K562 (cell line): ENCODE measurements at regions not wholly inside any gene's neighbourhood (a gene's known extent, or its start where the extent isn't known, plus 50 kb on each side); places are given as distances from the start of the nearest gene placed in this dataset.

ENCODE experiments used
- ATF7 ChIP-seq: fragments of 450-650 bp; IDR thresholded peaks from 2 replicates; pipeline ENCODE4 v1.7.1; 2014; ENCODE audit warnings: mild to moderate bottlenecking, moderate library complexity
- CREM ChIP-seq: IDR thresholded peaks from 2 replicates; pipeline ENCODE4 v1.6.1; 2014; ENCODE audit warnings: antibody characterized with exemption, low read depth
- DPF2 ChIP-seq: fragments of 450-650 bp; IDR thresholded peaks from 2 replicates; pipeline ENCODE4 v1.6.1; 2016
- HEY1 ChIP-seq: fragments of 250-450 bp; sonication (Bioruptor Pico); IDR thresholded peaks from 2 replicates; pipeline ENCODE4 v1.5.0; 2020; ENCODE audit warnings: mild to moderate bottlenecking, moderate library complexity, borderline replicate concordance
- JUND ChIP-seq, 2 experiments: IDR thresholded peaks; 2 replicates in 1 of 2; 3 replicates in 1 of 2; pipeline ENCODE4 v1.6.1; 2011; ENCODE audit warnings: borderline replicate concordance in 2 of 2, low read depth in 2 of 2, low read length in 2 of 2, improper control_type of control experiment in 1 of 2, missing biosample characterization in 1 of 2, missing genetic modification characterization in 1 of 2, missing genetic modification reagents in 1 of 2
- KDM1A ChIP-seq, 2 experiments: fragments of 450-650 bp; IDR thresholded peaks; 2 replicates each; pipeline ENCODE4 v1.6.1; 2016; ENCODE audit warnings: mild to moderate bottlenecking in 2 of 2
- L3MBTL2 ChIP-seq: fragments of 450-650 bp; IDR thresholded peaks from 2 replicates; pipeline ENCODE4 v1.6.1; 2016; ENCODE audit warnings: mild to moderate bottlenecking, moderate library complexity
- MAZ ChIP-seq, 2 experiments: fragments of 450-650 bp in 1 of 2; sonication (generic) in 1 of 2; formaldehyde crosslinking; IDR thresholded peaks in 1 of 2; conservative IDR thresholded peaks in 1 of 2; 2 replicates each; pipeline versions ENCODE4 v1.4.0 to v1.5.0; 2020; ENCODE audit warnings: mild to moderate bottlenecking in 1 of 2, missing genetic modification reagents in 1 of 2
- MTA3 ChIP-seq: fragments of 450-650 bp; formaldehyde crosslinking; IDR thresholded peaks from 2 replicates; pipeline ENCODE4 v1.6.1; 2017; ENCODE audit warnings: mild to moderate bottlenecking, borderline replicate concordance
- NEUROD1 ChIP-seq: fragments of 150-350 bp; IDR thresholded peaks from 2 replicates; pipeline ENCODE4 v1.6.1; 2014; ENCODE audit warnings: borderline replicate concordance, low read length, low read depth; ENCODE audit not compliant: partially characterized antibody
- NFRKB ChIP-seq: fragments of 450-650 bp; IDR thresholded peaks from 2 replicates; pipeline ENCODE4 v1.6.1; 2016; ENCODE audit warnings: low read depth
- PHF8 ChIP-seq: fragments of 200-600 bp; sonication (generic); IDR thresholded peaks from 2 replicates; pipeline ENCODE4 v1.6.1; 2012; ENCODE audit warnings: mixed run types, mild to moderate bottlenecking, inconsistent platforms, low read length, moderate library complexity, borderline replicate concordance
- RCOR1 ChIP-seq, 2 experiments: IDR thresholded peaks; 2 replicates each; pipeline ENCODE4 v1.6.1; 2012; ENCODE audit warnings: low read depth in 2 of 2, low read length in 2 of 2, borderline replicate concordance in 1 of 2, improper control_type of control experiment in 1 of 2
- SPI1 ChIP-seq: IDR thresholded peaks from 2 replicates; pipeline ENCODE4 v1.6.1; 2011; ENCODE audit warnings: low read depth, low read length, control low read depth, borderline replicate concordance
- SRF ChIP-seq, 2 experiments: fragments of 250-450, 450-650 bp in 1 of 2; sonication (Bioruptor Pico) in 1 of 2; sonication (generic) in 1 of 2; formaldehyde crosslinking; IDR thresholded peaks; 2 replicates each; pipeline versions ENCODE4 v1.5.0 to v1.5.1; 2020 to 2022; ENCODE audit warnings: mild to moderate bottlenecking in 1 of 2, missing genetic modification reagents in 1 of 2
- TBP ChIP-seq: optimal IDR thresholded peaks from 2 replicates; pipeline ENCODE3; 2011; ENCODE audit warnings: low read depth, low read length, improper control_type of control experiment
- ZNF23 ChIP-seq: fragments of 250-450 bp; sonication (Bioruptor Pico); IDR thresholded peaks from 2 replicates; pipeline ENCODE4 v1.4.0; 2020; ENCODE audit warnings: mild to moderate bottlenecking
- ZNF395 ChIP-seq: fragments of 200-800 bp; sonication (Bioruptor generic); IDR thresholded peaks from 2 replicates; pipeline ENCODE4 v1.6.1; 2017; ENCODE audit warnings: missing genetic modification characterization, missing compliant biosample characterization
- ZNF589 ChIP-seq: fragments of 200-800 bp; sonication (Bioruptor generic); IDR thresholded peaks from 2 replicates; pipeline ENCODE4 v1.6.1; 2016; ENCODE audit warnings: low read depth, missing genetic modification characterization, missing compliant biosample characterization
- ZNF696 ChIP-seq: fragments of 250-450 bp; sonication (Bioruptor Pico); conservative IDR thresholded peaks from 2 replicates; pipeline ENCODE4 v1.4.0; 2020; ENCODE audit warnings: mild to moderate bottlenecking, moderate library complexity
- TF ChIP-seq, protein P1 (sequence below): fragments of 250-450 bp; sonication (Bioruptor Pico); IDR thresholded peaks from 2 replicates; pipeline ENCODE4 v1.4.0; 2020; ENCODE audit warnings: mild to moderate bottlenecking, moderate library complexity
- TF ChIP-seq, protein P2 (sequence below): sonication (generic); formaldehyde crosslinking; IDR thresholded peaks from 2 replicates; pipeline ENCODE4 v1.8.1; 2022; ENCODE audit warnings: missing genetic modification reagents
- TF ChIP-seq, protein P3 (sequence below): fragments of 250-450 bp; sonication (Bioruptor Pico); IDR thresholded peaks from 2 replicates; pipeline ENCODE4 v1.8.0; 2021; ENCODE audit warnings: moderate library complexity, mild to moderate bottlenecking, inconsistent platforms

- TF ChIP-seq PHF8 = peak; percentile 35; the same call in 1 of the 2 replicates
- no peak for TF ChIP-seq ZNF23 (CRISPR knock-in tag)
- TF ChIP-seq L3MBTL2 = peak; percentile 62
- TF ChIP-seq JUND (IDR thresholded peaks at IDR 0.05; ENCODE audit: borderline replicate concordance, low read depth, low read length) = peak; percentile 79
- peak; percentile 64; the same call in 1 of the 3 replicates for TF ChIP-seq JUND (tag; IDR thresholded peaks at IDR 0.05; ENCODE audit: borderline replicate concordance, low read depth, low read length)
- peak; percentile 15 for TF ChIP-seq TBP
- peak; percentile 57; the same call in 1 of the 2 replicates for TF ChIP-seq NFRKB
- TF ChIP-seq SRF (CRISPR knock-in tag; IDR thresholded peaks at IDR 0.05) = peak in 1 of 2 experiments; percentile 94; a peak in 2 of 4 replicates
- TF ChIP-seq, protein P1, sequence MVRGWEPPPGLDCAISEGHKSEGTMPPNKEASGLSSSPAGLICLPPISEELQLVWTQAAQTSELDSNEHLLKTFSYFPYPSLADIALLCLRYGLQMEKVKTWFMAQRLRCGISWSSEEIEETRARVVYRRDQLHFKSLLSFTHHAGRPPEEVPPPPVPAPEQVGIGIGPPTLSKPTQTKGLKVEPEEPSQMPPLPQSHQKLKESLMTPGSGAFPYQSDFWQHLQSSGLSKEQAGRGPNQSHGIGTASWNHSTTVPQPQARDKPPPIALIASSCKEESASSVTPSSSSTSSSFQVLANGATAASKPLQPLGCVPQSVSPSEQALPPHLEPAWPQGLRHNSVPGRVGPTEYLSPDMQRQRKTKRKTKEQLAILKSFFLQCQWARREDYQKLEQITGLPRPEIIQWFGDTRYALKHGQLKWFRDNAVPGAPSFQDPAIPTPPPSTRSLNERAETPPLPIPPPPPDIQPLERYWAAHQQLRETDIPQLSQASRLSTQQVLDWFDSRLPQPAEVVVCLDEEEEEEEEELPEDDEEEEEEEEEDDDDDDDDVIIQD (CRISPR knock-in tag) = no peak
- peak; percentile 47; the same call in 1 of the 2 replicates for TF ChIP-seq SPI1
- peak; percentile 89 for TF ChIP-seq ZNF589 (CRISPR knock-in tag)
- no peak for TF ChIP-seq HEY1 (CRISPR knock-in tag)
- no peak for TF ChIP-seq ZNF696
- TF ChIP-seq MTA3 = 0 out of 2 replicates have a peak, but pooled peaks have one; percentile 25
- peak; percentile 24 for TF ChIP-seq NEUROD1
- TF ChIP-seq RCOR1 (IDR thresholded peaks at IDR 0.05; ENCODE audit: borderline replicate concordance in 1 of 2, low read depth in 2 of 2, low read length in 2 of 2) = peak in 1 of 2 experiments; percentile 63; a peak in 2 of 4 replicates
- TF ChIP-seq MAZ (CRISPR knock-in tag; conservative IDR thresholded peaks at IDR 0.05 in 1 of 2, IDR thresholded peaks at IDR 0.05 in 1 of 2) = peak in 1 of 2 experiments; percentile 53; a peak in 1 of 4 replicates
- TF ChIP-seq, protein P2, sequence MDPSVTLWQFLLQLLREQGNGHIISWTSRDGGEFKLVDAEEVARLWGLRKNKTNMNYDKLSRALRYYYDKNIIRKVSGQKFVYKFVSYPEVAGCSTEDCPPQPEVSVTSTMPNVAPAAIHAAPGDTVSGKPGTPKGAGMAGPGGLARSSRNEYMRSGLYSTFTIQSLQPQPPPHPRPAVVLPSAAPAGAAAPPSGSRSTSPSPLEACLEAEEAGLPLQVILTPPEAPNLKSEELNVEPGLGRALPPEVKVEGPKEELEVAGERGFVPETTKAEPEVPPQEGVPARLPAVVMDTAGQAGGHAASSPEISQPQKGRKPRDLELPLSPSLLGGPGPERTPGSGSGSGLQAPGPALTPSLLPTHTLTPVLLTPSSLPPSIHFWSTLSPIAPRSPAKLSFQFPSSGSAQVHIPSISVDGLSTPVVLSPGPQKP (CRISPR knock-in tag) = no peak
- TF ChIP-seq, protein P3, sequence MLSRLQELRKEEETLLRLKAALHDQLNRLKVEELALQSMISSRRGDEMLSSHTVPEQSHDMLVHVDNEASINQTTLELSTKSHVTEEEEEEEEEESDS (CRISPR knock-in tag) = no peak
- TF ChIP-seq ZNF395 (CRISPR knock-in tag) = peak; percentile 95
- 0 out of 2 replicates have a peak, but pooled peaks have one; percentile 32 for TF ChIP-seq CREM
- peak; percentile 50; the same call in 1 of the 2 replicates for TF ChIP-seq ATF7
- no peak for TF ChIP-seq KDM1A (IDR thresholded peaks at IDR 0.05)
- TF ChIP-seq DPF2 = peak; percentile 62; the same call in 1 of the 2 replicates
These were observed 69.4 kb downstream of the IRF2BPL start (continued) for GRCh38 chr14:76958980-76959710.
